Fibroblast of skin of right quadriceps (primary cell): ENCODE measurements at regions not wholly inside any gene's neighbourhood (a gene's known extent, or its start where the extent isn't known, plus 50 kb on each side); places are given as distances from the start of the nearest gene placed in this dataset.

ENCODE experiments used
- DNase-seq: peaks from one replicate; pipeline ENCODE4 v3.0.0-alpha.2; 2013

- DNase-seq, result no peak
Measured at GRCh38 chr4:85274955-85275354, 200.0 kb upstream of the ARHGAP24 start.

- DNase-seq, result no peak
Measured at GRCh38 chr4:85280963-85281362, 194.0 kb upstream of the ARHGAP24 start.

DNA sequence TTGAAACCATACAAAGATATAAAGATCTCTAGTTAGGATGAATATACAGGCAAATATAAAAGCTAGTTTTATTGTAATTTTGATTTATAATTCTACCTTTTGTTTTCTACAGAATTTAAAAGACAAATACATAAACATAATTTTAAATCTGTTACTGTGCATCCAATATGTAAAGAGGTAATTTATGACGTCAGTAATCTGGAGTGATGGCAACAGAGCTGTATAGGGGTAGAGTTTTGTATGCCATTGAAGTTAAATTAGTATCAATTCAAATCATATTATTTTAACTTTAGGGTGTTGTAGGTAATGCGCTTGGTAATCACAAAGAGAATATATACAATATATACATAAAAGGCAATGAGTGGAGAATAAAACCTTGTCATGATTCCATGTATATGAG lies 183.7 kb upstream of the ARHGAP24 start:
- DNase-seq, result no peak

GRCh38 chr4:85298037-85298436 lies 176.9 kb upstream of the ARHGAP24 start:
- peak; percentile 5 for DNase-seq

GRCh38 chr4:85302193-85302736 lies 172.7 kb upstream of the ARHGAP24 start:
- no peak for DNase-seq

- DNase-seq, result no peak
Measured at GRCh38 chr4:85302756-85303155, 172.2 kb upstream of the ARHGAP24 start.

DNA sequence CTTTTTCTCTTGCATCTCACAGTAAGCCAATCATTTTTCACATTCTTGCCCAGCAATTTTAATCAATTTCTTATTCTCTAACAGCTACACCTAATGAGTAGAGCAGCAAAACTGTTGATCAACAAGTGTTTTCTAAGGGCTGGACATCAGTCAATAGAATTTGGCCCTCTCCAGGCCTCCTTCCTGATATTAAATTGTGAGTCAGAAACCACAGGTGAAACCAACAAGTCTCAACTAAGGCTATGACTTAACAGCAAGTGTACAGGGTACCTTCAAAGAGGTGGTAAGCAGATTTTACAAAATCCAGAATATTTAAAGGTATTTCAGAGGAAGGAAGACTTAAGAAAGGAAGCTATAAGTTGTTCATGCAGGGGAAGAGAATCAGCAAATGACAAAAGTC lies 156.5 kb upstream of the ARHGAP24 start:
- DNase-seq, result no peak

DNA sequence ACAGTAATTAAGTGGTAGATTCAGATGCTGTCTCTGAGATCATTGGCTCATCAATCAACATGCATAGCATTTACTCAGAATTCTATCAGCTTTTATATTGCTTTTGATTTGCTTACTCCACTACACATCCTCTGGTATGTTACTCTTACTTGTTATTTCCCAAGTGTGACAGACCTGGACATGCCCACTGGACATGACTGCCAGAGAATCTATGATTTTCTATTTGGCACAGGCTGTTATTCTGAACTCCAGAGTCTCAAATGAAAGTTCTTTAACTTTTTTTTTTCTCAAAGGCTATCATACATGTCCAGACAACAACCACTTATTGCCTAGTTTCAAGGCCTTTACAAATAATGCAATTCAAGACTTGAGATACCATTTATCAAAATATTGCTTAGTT lies 116.1 kb upstream of the ARHGAP24 start:
- DNase-seq, result no peak

- no peak for DNase-seq
Measured at GRCh38 chr4:85362550-85362949, 112.4 kb upstream of the ARHGAP24 start.

DNA sequence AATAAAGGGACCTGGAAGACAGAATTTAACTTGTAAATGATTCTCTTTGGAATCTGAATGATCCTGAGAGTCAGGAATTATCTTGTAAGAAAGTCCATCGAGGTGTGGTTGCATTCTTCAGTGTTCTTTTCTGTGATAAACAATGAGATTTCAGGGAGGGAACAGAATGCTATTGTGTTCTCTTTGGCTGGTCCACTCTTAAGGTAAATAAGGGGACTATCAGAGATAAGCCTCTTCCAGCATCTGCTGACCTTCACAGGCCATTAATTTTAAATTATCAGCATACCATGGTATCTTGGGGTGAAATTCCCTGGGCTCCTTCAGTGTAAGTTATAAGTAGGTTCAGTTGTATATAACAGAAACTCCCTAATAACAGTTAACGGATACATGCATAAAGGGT lies 107.1 kb upstream of the ARHGAP24 start:
- no peak for DNase-seq

GRCh38 chr4:85368240-85368639 lies 106.7 kb upstream of the ARHGAP24 start:
- DNase-seq, result no peak

- DNase-seq, result no peak
Measured at GRCh38 chr4:85368932-85369331, 106.0 kb upstream of the ARHGAP24 start.

- DNase-seq, result no peak
Measured at GRCh38 chr4:85369703-85370380, 105.1 kb upstream of the ARHGAP24 start.

GRCh38 chr4:85370400-85371032 lies 104.4 kb upstream of the ARHGAP24 start:
- DNase-seq, result peak; percentile 40

DNA sequence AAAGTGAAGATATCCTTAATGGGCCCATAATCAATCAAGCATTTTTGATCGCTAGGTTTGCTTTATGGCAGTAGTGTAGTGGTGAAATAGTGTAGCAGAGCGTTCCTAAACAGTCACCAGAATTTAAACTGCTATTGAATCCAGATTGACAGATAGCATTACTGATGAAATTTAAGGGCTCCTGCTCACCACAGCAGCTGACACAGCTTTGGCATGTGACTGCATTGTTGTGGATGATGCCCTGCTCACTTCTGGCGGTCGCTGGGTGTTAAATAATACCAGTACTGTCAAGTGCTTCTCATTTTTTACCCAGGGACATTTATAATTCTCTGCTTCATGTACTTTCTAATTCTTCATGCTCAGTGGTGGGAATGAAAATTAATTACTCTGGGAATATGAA lies 102.0 kb upstream of the ARHGAP24 start:
- DNase-seq, result no peak

GRCh38 chr4:85376285-85376684 lies 98.7 kb upstream of the ARHGAP24 start:
- DNase-seq, result no peak

- peak; percentile 32 for DNase-seq
Measured at GRCh38 chr4:85381968-85382367, 93.0 kb upstream of the ARHGAP24 start.

DNA sequence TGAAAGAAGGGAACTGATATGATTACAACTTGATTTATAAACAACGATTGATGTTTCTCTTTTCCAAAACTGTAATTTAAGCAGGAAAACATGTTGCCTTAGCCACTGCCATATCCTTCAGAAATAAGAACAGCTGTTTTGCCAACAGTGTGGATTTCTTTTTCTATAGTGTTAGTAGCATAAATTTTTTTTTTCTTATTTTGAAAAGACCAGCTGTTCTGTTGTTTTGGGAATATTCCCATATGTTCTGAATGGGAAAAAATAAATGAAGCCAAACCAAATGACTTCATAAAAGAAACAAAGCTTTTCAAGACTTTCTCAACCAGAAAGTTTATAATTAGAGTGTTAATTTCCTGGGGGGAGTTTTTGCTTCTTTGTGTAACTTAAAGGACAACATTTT lies 83.9 kb upstream of the ARHGAP24 start:
- no peak for DNase-seq

- DNase-seq, result peak; percentile 1
Measured at GRCh38 chr4:85391589-85392410, 83.2 kb upstream of the ARHGAP24 start.

- DNase-seq, result no peak
Measured at GRCh38 chr4:85393201-85393600, 81.7 kb upstream of the ARHGAP24 start.

DNA sequence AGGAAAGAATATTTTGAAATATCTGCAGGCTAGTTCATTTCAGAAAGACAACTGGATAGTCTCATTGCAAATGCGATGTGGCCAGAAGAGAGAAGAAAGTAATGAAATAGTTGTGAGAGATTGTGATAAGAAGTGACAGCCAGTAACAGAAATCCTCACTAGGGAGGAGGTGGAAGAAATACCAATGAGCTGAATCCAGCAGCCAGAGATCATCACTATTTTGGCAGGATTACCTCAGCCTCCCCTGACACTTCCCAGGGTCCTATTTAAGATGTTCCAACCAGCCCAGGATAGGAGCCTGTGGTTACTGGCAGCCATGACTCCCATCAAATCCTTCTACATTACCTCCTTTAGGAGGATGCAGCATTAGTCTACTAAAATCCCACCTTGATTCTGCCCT lies 76.7 kb upstream of the ARHGAP24 start:
- DNase-seq, result peak; percentile 75

GRCh38 chr4:85399270-85399669 lies 75.7 kb upstream of the ARHGAP24 start:
- DNase-seq, result no peak

DNA sequence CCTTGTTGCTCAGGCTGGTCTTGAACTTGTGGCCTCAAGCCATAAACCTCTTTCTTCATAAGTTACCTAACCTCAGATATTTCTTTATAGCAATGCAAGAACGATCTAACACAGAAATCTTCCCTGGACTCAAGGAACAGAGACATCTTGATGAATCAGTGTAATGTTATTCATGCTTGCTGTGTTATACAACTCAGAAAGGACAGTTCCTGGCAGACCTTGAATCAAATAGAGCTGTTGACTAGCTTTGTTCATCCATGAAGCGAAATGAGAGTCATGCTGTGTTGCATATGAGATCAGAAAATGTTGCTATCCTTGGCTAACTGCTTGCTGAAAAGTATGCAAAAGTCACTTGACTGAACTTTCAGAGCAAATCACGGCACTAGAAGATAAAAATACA lies 72.6 kb upstream of the ARHGAP24 start:
- peak; percentile 89 for DNase-seq

GRCh38 chr4:85406185-85406584 lies 68.8 kb upstream of the ARHGAP24 start:
- no peak for DNase-seq
